ENCODE measurements at regions not wholly inside any gene's neighbourhood (a gene's known extent, or its start where the extent isn't known, plus 50 kb on each side); places are given as distances from the start of the nearest gene placed in this dataset.

GRCh38 chr10:36676321-36676720 lies 449.1 kb upstream of the ANKRD30A start:
- Mint-ChIP-seq H3K9me3 (peaks cover 4% of the 10 kb centered on the region), H3K4me1 (no peaks in the 10 kb centered on the region), H3K4me3 (no peak overlapping the region), H3K36me3 (ENCODE audit: low read depth) (no peaks in the 10 kb centered on the region), H3K27ac (no peak overlapping the region), H3K27me3 (no peaks in the 10 kb centered on the region)
- DNase-seq (no peak), ATAC-seq (no peak)

DNA sequence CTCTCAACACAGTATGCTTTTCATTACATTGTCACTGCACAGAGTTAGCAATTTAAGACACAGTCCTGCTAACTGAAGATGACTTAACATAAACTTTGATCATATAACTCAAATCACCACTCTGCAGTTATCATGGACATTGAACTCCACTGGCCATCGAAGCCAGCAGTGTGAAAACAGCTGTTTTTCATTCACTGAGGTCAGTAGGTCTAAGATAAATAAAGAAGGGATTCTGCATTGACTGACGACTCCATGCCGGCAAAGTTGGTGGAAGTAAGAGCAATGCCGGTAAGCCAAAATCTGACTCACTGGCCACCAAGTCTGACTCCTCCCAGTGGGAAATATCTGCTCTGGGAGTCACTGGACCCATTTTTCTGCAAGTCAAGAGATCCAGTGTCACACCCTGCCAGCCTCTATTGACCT lies 449.9 kb upstream of the ANKRD30A start:
- Mint-ChIP-seq H3K36me3 (ENCODE audit: low read depth) (no peaks in the 10 kb centered on the region), H3K4me3 (no peak overlapping the region), H3K4me1 (no peaks in the 10 kb centered on the region), H3K27ac (no peak overlapping the region), H3K27me3 (no peaks in the 10 kb centered on the region), H3K9me3 (peaks cover 4% of the 10 kb centered on the region)
- DNase-seq (no peak), ATAC-seq (no peak)

GRCh38 chr10:36671607-36672006 lies 453.8 kb upstream of the ANKRD30A start:
- DNase-seq (no peak), ATAC-seq (no peak)
- no peaks in the 10 kb centered on the region for H3K4me1 Mint-ChIP-seq
- no peaks in the 10 kb centered on the region for H3K27me3 Mint-ChIP-seq
- no peaks in the 10 kb centered on the region for H3K36me3 Mint-ChIP-seq (ENCODE audit: low read depth)
- no peak overlapping the region for H3K27ac Mint-ChIP-seq
- peaks cover 9% of the 10 kb centered on the region for H3K9me3 Mint-ChIP-seq
- no peak overlapping the region for H3K4me3 Mint-ChIP-seq

DNA sequence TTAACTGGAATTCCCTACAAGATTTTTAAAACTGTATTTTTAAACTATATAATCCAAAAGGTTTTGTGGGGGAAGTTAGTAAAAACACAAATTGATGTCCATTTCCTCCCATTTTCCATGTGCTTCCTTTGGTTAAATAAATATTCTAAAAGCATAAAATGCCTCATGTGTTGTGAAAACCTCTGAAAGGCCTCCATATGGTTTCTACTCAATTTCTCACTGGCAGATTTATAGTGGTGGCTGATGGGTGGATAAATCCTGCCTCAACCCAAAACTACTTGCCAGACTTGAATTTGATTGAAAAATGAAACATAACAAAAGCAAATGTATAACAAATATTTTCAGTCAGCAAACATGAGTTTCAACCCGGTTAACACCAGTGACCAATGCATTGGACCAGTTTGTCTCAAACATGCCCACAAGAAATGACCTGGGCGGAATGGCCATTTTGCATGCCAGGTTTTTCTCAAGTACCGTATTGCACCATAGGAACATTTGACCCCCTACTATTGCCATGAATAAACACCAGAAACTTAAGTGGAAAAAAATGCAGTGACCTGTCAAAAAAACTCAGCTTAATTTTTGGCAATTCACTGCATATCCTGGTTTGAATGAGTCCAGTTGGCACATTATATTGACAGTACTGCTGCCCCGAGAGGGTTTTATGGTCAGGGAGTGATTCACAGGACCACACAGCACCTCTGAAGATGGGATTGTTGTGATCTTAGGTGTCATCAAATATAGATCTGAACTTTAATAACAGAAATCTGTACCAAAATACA lies 454.6 kb upstream of the ANKRD30A start:
- no peaks in the 10 kb centered on the region for H3K36me3 Mint-ChIP-seq (ENCODE audit: low read depth)
- H3K27ac Mint-ChIP-seq: no peak overlapping the region
- ATAC-seq (no peak), DNase-seq (no peak)
- no peaks in the 10 kb centered on the region for H3K4me1 Mint-ChIP-seq
- H3K4me3 Mint-ChIP-seq: no peak overlapping the region
- H3K9me3 Mint-ChIP-seq: peaks cover 9% of the 10 kb centered on the region
- no peaks in the 10 kb centered on the region for H3K27me3 Mint-ChIP-seq

- Mint-ChIP-seq H3K36me3 (ENCODE audit: low read depth) (no peaks in the 10 kb centered on the region), H3K4me1 (no peaks in the 10 kb centered on the region), H3K9me3 (peaks cover 5% of the 10 kb centered on the region)
These were observed 455.6 kb upstream of the ANKRD30A start for GRCh38 chr10:36669615-36670352.

DNA sequence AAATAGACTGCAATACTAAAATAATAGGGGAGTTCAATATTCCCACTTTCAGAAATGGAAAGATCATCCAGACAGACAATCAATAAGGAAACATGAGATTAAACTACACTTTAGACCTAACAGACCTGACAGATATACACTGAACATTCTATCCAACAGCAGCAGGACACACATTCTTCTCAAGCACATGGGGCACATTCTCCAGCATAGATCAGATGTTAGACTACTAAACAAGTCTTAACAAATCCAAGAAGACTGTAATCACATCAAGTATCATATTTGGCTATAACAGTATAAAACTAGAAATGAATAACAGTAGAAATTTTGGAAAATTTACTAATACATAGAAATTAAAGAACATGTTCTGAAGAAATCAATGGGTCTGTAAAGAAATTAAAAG lies 458.9 kb upstream of the ANKRD30A start:
- ATAC-seq: no peak
- H3K27ac Mint-ChIP-seq: no peak overlapping the region
- no peaks in the 10 kb centered on the region for H3K27me3 Mint-ChIP-seq
- H3K9me3 Mint-ChIP-seq: peaks cover 5% of the 10 kb centered on the region
- no peak for DNase-seq
- no peak overlapping the region for H3K4me3 Mint-ChIP-seq
- no peaks in the 10 kb centered on the region for H3K36me3 Mint-ChIP-seq (ENCODE audit: low read depth)
- no peaks in the 10 kb centered on the region for H3K4me1 Mint-ChIP-seq

More at GRCh38 chr10:36669615-36670352, 455.6 kb upstream of the ANKRD30A start:
- ATAC-seq: no peak
- Mint-ChIP-seq H3K27me3 (no peaks in the 10 kb centered on the region), H3K27ac (no peak overlapping the region), H3K4me3 (no peak overlapping the region)
- no peak for DNase-seq

DNA sequence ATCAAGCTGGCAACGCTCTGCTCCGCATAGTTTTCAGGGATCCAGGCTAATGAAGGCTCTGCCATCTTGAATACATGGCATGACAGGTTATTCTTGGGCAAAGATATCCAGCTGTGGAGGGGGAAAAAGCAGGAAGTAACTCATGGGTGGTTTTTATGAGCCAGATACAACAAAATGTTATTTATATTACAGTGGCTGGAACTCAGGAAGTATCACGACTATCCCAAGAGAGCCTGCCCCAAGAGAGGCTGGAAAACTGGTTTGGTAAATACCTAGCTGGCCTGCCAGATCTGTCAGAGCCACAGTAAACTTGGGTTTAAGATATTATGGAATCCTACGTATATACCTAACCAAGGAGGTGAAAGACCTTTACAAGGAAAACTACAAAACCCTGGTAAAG lies 462.8 kb upstream of the ANKRD30A start:
- no peaks in the 10 kb centered on the region for H3K4me1 Mint-ChIP-seq
- ATAC-seq: no peak
- H3K27me3 Mint-ChIP-seq: no peaks in the 10 kb centered on the region
- no peak overlapping the region for H3K27ac Mint-ChIP-seq
- peaks cover 5% of the 10 kb centered on the region for H3K9me3 Mint-ChIP-seq
- no peaks in the 10 kb centered on the region for H3K36me3 Mint-ChIP-seq (ENCODE audit: low read depth)
- DNase-seq: no peak
- H3K4me3 Mint-ChIP-seq: no peak overlapping the region

DNA sequence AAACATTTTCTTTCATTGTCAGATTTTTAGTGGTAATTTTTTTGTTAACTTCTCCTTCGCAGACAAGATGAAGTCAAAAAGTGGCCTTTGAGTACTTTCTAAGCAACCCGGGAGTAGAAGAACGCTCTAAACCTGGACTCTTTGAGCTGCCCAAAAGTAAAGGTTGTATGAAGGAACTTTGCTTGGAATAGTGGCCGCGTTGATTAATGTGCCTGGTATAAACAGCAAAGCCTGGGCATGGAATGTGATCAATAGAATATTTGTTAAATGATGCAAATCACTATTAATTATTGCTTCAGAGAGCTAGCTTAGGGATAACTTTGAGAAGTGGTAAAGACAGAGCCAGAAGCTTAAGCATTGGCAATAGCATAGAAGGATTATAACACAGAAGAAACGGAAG lies 475.1 kb upstream of the ANKRD30A start:
- DNase-seq: no peak
- H3K27ac Mint-ChIP-seq: no peak overlapping the region
- H3K9me3 Mint-ChIP-seq: peaks cover 16% of the 10 kb centered on the region
- H3K36me3 Mint-ChIP-seq (ENCODE audit: low read depth): no peaks in the 10 kb centered on the region
- no peaks in the 10 kb centered on the region for H3K4me1 Mint-ChIP-seq
- no peak for ATAC-seq
- H3K4me3 Mint-ChIP-seq: no peak overlapping the region
- H3K27me3 Mint-ChIP-seq: no peaks in the 10 kb centered on the region

DNA sequence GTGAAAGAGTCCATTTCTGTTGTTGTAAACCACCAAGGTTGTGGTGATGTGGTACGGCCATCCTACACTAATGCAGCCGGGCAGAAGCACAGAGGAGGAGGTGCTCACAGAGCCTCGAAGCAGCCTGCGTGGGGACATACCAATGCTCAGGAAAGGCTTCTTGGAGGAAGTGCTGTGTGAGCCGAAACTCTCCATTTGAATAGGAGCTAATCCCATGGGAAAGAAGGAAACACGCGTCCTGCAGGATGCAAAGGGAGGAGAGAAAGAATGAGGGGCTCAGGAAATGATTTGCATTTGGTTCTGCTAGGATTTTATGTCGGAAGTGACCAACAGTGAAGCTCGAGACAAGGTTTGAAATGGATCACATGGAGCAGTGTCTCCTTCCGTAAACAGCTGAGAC lies 477.9 kb upstream of the ANKRD30A start:
- Mint-ChIP-seq H3K36me3 (ENCODE audit: low read depth) (no peaks in the 10 kb centered on the region), H3K4me3 (no peak overlapping the region), H3K9me3 (peaks cover 12% of the 10 kb centered on the region)

DNA sequence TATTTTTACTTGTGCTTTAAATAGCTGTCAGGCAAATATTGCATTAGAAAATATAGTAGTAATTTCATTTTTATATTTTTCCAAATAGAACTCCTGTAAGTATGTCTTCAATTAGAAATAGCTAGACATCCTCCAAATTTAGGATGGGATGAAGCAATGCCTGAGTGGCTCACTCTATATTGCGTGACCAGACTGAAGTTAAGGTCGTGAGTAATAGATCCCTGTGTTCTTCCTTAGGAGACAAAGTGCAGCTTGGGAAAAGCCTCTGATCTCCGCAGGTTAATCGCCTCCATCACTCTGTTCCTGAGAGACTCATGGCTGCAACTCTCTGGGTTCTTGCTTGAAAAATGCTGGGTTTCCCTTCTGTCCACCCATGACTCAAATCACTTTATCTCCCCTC lies 484.8 kb upstream of the ANKRD30A start:
- no peak overlapping the region for H3K4me3 Mint-ChIP-seq
- H3K9me3 Mint-ChIP-seq: no peaks in the 10 kb centered on the region
- no peaks in the 10 kb centered on the region for H3K27me3 Mint-ChIP-seq
- ATAC-seq (no peak), DNase-seq (no peak)
- no peak overlapping the region for H3K27ac Mint-ChIP-seq
- no peaks in the 10 kb centered on the region for H3K36me3 Mint-ChIP-seq (ENCODE audit: low read depth)
- H3K4me1 Mint-ChIP-seq: no peaks in the 10 kb centered on the region

More for the DNA sequence above, 477.9 kb upstream of the ANKRD30A start:
- ATAC-seq (no peak), DNase-seq (no peak)
- H3K27me3 Mint-ChIP-seq: no peaks in the 10 kb centered on the region
- H3K27ac Mint-ChIP-seq: no peak overlapping the region
- no peaks in the 10 kb centered on the region for H3K4me1 Mint-ChIP-seq

- H3K9me3 Mint-ChIP-seq: no peaks in the 10 kb centered on the region
- no peaks in the 10 kb centered on the region for H3K27me3 Mint-ChIP-seq
- ATAC-seq (no peak), DNase-seq (no peak)
- H3K27ac Mint-ChIP-seq: no peak overlapping the region
- H3K4me3 Mint-ChIP-seq: no peak overlapping the region
- no peaks in the 10 kb centered on the region for H3K4me1 Mint-ChIP-seq
- H3K36me3 Mint-ChIP-seq (ENCODE audit: low read depth): no peaks in the 10 kb centered on the region
These were observed 486.8 kb upstream of the ANKRD30A start for GRCh38 chr10:36638462-36639155.

DNA sequence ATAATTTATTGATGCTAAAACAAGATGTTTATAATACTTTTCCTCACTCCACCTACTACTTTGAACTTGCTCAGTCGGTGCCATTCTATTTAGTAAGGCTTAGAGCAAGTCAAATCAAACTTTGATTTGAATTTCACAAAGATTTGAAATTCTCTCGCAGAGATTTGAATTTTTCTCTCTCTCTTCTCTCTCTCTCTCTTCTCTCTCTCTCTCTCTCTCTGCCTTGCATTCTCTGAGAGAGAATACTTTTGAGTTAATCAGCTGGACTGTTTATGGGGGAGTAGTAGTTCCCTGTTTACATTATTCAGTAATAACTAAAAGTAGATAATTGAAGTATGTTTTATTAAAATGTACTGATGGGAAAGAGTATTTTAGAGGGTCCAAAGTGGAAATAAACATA lies 488.5 kb upstream of the ANKRD30A start:
- Mint-ChIP-seq H3K4me3 (no peak overlapping the region), H3K36me3 (ENCODE audit: low read depth) (no peaks in the 10 kb centered on the region), H3K27me3 (no peaks in the 10 kb centered on the region), H3K4me1 (no peaks in the 10 kb centered on the region), H3K9me3 (no peaks in the 10 kb centered on the region), H3K27ac (no peak overlapping the region)
- no peak for DNase-seq
- no peak for ATAC-seq

GRCh38 chr10:36636285-36636839 lies 489.0 kb upstream of the ANKRD30A start:
- H3K27me3 Mint-ChIP-seq: no peaks in the 10 kb centered on the region
- ATAC-seq (no peak), DNase-seq (no peak)
- H3K27ac Mint-ChIP-seq: no peak overlapping the region
- no peak overlapping the region for H3K4me3 Mint-ChIP-seq
- peaks cover 2% of the 10 kb centered on the region for H3K9me3 Mint-ChIP-seq
- no peaks in the 10 kb centered on the region for H3K36me3 Mint-ChIP-seq (ENCODE audit: low read depth)
- H3K4me1 Mint-ChIP-seq: no peaks in the 10 kb centered on the region

DNA sequence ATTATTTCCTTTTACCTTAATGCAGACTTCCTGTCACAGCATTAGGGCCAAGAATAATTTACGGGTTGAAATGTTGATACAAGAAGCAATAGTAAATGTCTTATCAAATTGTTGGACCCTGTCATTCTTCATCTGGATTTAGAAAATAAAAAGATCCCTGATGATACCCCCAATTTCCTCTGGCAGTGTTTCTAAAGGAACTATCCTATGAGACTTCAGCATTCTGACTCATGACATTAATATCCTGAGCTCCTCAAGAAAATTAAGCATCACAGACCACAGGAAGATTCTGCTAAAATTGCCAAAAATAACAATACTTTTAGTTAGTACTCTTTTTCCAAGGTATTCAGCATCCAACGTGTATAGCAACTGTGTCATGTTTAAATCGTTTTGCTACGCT lies 490.5 kb upstream of the ANKRD30A start:
- DNase-seq: no peak
- Mint-ChIP-seq H3K27me3 (no peaks in the 10 kb centered on the region), H3K27ac (no peak overlapping the region), H3K36me3 (ENCODE audit: low read depth) (no peaks in the 10 kb centered on the region), H3K4me1 (no peaks in the 10 kb centered on the region), H3K9me3 (peaks cover 8% of the 10 kb centered on the region), H3K4me3 (no peak overlapping the region)
- ATAC-seq: no peak

DNA sequence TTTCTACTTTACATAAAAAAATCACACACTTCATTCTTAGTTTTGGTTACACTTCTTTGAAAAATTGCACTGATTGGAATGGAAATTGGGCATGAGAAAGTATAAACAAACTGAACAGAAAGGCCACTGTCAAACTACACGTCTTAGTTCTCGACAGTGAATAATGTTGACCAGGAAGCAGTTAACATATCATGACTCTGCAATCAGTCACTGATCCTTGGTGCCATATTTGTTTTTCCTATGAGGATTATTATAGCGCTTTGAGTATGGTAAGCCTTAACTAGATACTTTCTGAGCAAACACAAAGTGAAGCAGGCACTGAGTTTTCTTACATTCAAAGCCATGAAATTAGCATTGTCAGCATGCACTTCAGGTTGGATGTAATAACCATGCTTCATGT lies 495.1 kb upstream of the ANKRD30A start:
- Mint-ChIP-seq H3K4me1 (no peaks in the 10 kb centered on the region), H3K4me3 (no peak overlapping the region), H3K9me3 (peaks cover 8% of the 10 kb centered on the region), H3K36me3 (ENCODE audit: low read depth) (no peaks in the 10 kb centered on the region), H3K27me3 (no peaks in the 10 kb centered on the region), H3K27ac (no peak overlapping the region)
- no peak for ATAC-seq
- no peak for DNase-seq

Measured in activated naive CD8-positive, alpha-beta T cell treated with anti-CD3 and anti-CD28 coated beads, Interleukin-2, amount 50 U/mL, for 24 hours (primary cell).